ENCODE measurements at regions not wholly inside any gene's neighbourhood (a gene's known extent, or its start where the extent isn't known, plus 50 kb on each side); places are given as distances from the start of the nearest gene placed in this dataset.

DNA sequence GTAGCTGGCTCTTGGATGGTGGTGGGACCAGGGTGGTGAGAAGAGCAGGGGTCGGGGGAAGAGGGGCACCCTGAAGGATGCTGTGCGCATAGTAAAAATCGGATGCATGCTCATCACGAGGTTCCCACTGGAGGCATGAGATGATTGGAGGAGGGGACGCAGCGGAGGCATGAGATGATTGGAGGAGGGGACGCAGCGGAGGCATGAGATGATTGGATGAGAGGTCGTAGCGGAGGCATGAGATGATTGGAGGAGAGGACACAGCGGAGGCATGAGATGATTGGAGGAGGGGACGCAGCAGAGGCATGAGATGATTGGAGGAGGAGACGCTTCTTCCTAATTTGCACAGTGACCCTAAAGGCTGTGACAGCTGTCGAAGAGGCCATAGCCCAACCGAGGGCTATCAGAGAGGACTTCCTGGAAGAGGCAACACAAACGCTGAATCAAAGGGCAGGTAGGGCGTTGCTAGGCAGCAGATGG is 106.7 kb downstream of the ADRA2C start:
- Histone ChIP-seq H3K9me3 (ENCODE audit: insufficient read depth, low read depth) (no peaks in the 10 kb centered on the region), H2AFZ (no peak overlapping the region), H3K79me2 (ENCODE audit: low read depth) (no peaks in the 10 kb centered on the region), H3K4me3 (no peak overlapping the region), H3K27ac (no peak overlapping the region), H3K9me2 (ENCODE audit: insufficient read depth) (no peaks in the 10 kb centered on the region), H3K4me1 (replicated peaks; ENCODE audit: insufficient read depth) (no peaks in the 10 kb centered on the region), H3K27me3 (ENCODE audit: insufficient read depth, low read depth) (peaks cover 47% of the 10 kb centered on the region), H3K4me2 (no peak overlapping the region), H3K36me3 (ENCODE audit: low read depth) (no peaks in the 10 kb centered on the region), H3F3A (ENCODE audit: insufficient read depth, low read depth) (no peaks in the 10 kb centered on the region), H4K20me1 (ENCODE audit: insufficient read depth) (no peaks in the 10 kb centered on the region)
- TF ChIP-seq EZH2 (IDR thresholded peaks at IDR 0.05; ENCODE audit: low read depth) = no peak
- TF ChIP-seq, protein P1, sequence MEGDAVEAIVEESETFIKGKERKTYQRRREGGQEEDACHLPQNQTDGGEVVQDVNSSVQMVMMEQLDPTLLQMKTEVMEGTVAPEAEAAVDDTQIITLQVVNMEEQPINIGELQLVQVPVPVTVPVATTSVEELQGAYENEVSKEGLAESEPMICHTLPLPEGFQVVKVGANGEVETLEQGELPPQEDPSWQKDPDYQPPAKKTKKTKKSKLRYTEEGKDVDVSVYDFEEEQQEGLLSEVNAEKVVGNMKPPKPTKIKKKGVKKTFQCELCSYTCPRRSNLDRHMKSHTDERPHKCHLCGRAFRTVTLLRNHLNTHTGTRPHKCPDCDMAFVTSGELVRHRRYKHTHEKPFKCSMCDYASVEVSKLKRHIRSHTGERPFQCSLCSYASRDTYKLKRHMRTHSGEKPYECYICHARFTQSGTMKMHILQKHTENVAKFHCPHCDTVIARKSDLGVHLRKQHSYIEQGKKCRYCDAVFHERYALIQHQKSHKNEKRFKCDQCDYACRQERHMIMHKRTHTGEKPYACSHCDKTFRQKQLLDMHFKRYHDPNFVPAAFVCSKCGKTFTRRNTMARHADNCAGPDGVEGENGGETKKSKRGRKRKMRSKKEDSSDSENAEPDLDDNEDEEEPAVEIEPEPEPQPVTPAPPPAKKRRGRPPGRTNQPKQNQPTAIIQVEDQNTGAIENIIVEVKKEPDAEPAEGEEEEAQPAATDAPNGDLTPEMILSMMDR (conservative IDR thresholded peaks at IDR 0.05) = no peak
- ChIA-PET POLR2A (ENCODE audit: unreplicated experiment) (no interaction called here), CTCF (no interaction called here)
- intact Hi-C loops (cut with micrococcal nuclease; ENCODE audit: unreplicated experiment) = no loop called here
- no peak for DNase-seq
- no TSS peak for BruUV-seq (replicated peaks)

DNA sequence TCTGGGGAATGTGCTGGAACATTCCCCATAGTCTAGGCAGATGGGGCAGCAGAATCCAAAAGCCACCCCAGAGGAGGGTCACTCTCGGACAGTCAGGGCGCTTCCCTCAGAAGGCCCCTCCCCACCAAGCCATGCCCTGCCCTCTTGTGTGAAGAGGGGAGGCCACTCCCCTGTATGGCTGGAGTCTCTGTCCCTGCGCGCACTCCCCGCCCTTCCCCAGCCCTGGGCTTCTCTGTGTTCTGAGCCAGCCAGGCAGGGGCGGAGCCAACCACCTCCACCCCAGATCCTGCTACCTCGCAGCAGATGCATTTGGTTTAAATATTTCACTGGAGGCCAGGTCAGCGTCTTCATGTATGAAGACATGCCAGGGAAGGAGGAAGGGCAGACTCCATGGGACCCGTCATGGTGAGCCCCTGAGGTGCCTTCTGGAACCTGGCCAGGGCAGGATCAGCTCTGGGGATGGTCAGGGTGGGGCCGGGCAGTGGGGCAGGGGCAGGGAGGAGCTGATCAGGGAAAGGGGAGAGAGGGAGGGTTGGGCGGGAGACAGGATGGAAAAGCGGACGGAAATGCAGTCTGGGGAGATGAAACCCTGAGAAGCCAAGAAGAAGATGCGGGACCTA is 107.3 kb downstream of the ADRA2C start:
- TF ChIP-seq, protein P1 (conservative IDR thresholded peaks at IDR 0.05) = no peak
- no peak for TF ChIP-seq EZH2 (IDR thresholded peaks at IDR 0.05; ENCODE audit: low read depth)
- Histone ChIP-seq H3F3A (ENCODE audit: insufficient read depth, low read depth) (no peaks in the 10 kb centered on the region), H3K79me2 (ENCODE audit: low read depth) (no peaks in the 10 kb centered on the region), H3K4me2 (no peak overlapping the region), H3K9me3 (ENCODE audit: insufficient read depth, low read depth) (no peaks in the 10 kb centered on the region), H3K4me3 (no peak overlapping the region), H3K9me2 (ENCODE audit: insufficient read depth) (no peaks in the 10 kb centered on the region), H4K20me1 (ENCODE audit: insufficient read depth) (no peaks in the 10 kb centered on the region), H3K36me3 (ENCODE audit: low read depth) (no peaks in the 10 kb centered on the region), H3K4me1 (replicated peaks; ENCODE audit: insufficient read depth) (no peaks in the 10 kb centered on the region), H2AFZ (no peak overlapping the region), H3K27ac (no peak overlapping the region), H3K27me3 (ENCODE audit: insufficient read depth, low read depth) (peaks cover 47% of the 10 kb centered on the region)
- no peak for DNase-seq
- no TSS peak for BruUV-seq (replicated peaks)
- intact Hi-C loops (cut with micrococcal nuclease; ENCODE audit: unreplicated experiment) = no loop called here
- POLR2A ChIA-PET (ENCODE audit: unreplicated experiment) = no interaction called here
- CTCF ChIA-PET = no interaction called here

DNA sequence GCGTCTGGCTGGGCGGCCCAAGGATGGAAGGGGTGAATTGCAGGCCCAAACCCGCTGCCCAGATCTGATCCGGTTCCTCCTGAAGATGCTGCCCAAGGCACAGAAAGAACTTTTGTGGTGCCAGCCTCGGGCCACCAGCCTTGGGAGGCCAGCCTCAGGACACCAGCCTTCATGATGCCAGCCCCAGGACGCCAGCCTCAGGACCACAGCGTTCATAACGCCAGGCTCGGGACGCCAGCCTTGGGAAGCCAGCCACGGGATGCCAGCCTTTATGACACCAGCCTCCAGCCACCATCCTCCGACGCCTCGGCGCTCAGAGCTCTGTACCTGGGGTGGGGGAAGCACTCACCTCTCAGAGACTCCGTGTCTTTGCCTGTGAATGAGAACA is 107.8 kb downstream of the ADRA2C start:
- no peak overlapping the region for H2AFZ ChIP-seq
- H3K4me2 ChIP-seq = no peak overlapping the region
- BruUV-seq (replicated peaks) = no TSS peak
- H3K9me2 ChIP-seq (ENCODE audit: insufficient read depth) = no peaks in the 10 kb centered on the region
- POLR2A ChIA-PET (ENCODE audit: unreplicated experiment) = no interaction called here
- H3K4me3 ChIP-seq = no peak overlapping the region
- no peak overlapping the region for H3K27ac ChIP-seq
- no peak for TF ChIP-seq EZH2 (IDR thresholded peaks at IDR 0.05; ENCODE audit: low read depth)
- TF ChIP-seq, protein P1 (conservative IDR thresholded peaks at IDR 0.05) = no peak
- peaks cover 49% of the 10 kb centered on the region for H3K27me3 ChIP-seq (ENCODE audit: insufficient read depth, low read depth)
- no peaks in the 10 kb centered on the region for H4K20me1 ChIP-seq (ENCODE audit: insufficient read depth)
- no peaks in the 10 kb centered on the region for H3K36me3 ChIP-seq (ENCODE audit: low read depth)
- intact Hi-C loops (cut with micrococcal nuclease; ENCODE audit: unreplicated experiment) = no loop called here
- no peaks in the 10 kb centered on the region for H3K79me2 ChIP-seq (ENCODE audit: low read depth)
- CTCF ChIA-PET = no interaction called here
- no peaks in the 10 kb centered on the region for H3K9me3 ChIP-seq (ENCODE audit: insufficient read depth, low read depth)
- no peaks in the 10 kb centered on the region for H3F3A ChIP-seq (ENCODE audit: insufficient read depth, low read depth)
- no peaks in the 10 kb centered on the region for H3K4me1 ChIP-seq (replicated peaks; ENCODE audit: insufficient read depth)
- no peak for DNase-seq

All from PC-9 (cell line).